Activated naive CD8-positive, alpha-beta T cell treated with anti-CD3 and anti-CD28 coated beads, Interleukin-2, amount 50 U/mL, for 24 hours (primary cell): ENCODE measurements at regions not wholly inside any gene's neighbourhood (a gene's known extent, or its start where the extent isn't known, plus 50 kb on each side); places are given as distances from the start of the nearest gene placed in this dataset.
"Not testable (repeated sequence)": the region's sequence is repeated elsewhere in the genome, so short reads cannot be mapped to it uniquely, and the experiment has no call there.

Experiments
- ATAC-seq: fragments of 150-1000 bp; cut with Tn5 transposase; one replicate; pipeline ENCODE4 v1.10.0; 2021
- DNase-seq: peaks from one replicate; pipeline ENCODE4 v3.0.0; 2021
- H3K27ac Mint-ChIP-seq: one replicate; pipeline ENCODE4 v1.8.0; 2021; ENCODE audit warnings: mild to moderate bottlenecking, mixed read lengths
- H3K27me3 Mint-ChIP-seq: one replicate; pipeline ENCODE4 v1.8.0; 2021; ENCODE audit warnings: mixed read lengths
- H3K36me3 Mint-ChIP-seq: one replicate; pipeline ENCODE4 v1.8.0; 2021; ENCODE audit warnings: low read depth, mixed read lengths
- H3K4me1 Mint-ChIP-seq: one replicate; pipeline ENCODE4 v1.8.0; 2021; ENCODE audit warnings: mixed read lengths
- H3K4me3 Mint-ChIP-seq: one replicate; pipeline ENCODE4 v1.8.0; 2021; ENCODE audit warnings: mild to moderate bottlenecking, moderate library complexity, mixed read lengths
- H3K9me3 Mint-ChIP-seq: one replicate; pipeline ENCODE4 v1.8.0; 2021; ENCODE audit warnings: mixed read lengths

- Mint-ChIP-seq H3K4me3 (no peak overlapping the region), H3K27me3 (no peaks in the 10 kb centered on the region), H3K4me1 (no peaks in the 10 kb centered on the region), H3K36me3 (no peaks in the 10 kb centered on the region), H3K9me3 (peaks cover 8% of the 10 kb centered on the region), H3K27ac (no peak overlapping the region)
- ATAC-seq (no peak), DNase-seq (no peak)
Observed at GRCh38 chr2:82793711-82794435, 1665.2 kb downstream of the SUCLG1 start.

DNA sequence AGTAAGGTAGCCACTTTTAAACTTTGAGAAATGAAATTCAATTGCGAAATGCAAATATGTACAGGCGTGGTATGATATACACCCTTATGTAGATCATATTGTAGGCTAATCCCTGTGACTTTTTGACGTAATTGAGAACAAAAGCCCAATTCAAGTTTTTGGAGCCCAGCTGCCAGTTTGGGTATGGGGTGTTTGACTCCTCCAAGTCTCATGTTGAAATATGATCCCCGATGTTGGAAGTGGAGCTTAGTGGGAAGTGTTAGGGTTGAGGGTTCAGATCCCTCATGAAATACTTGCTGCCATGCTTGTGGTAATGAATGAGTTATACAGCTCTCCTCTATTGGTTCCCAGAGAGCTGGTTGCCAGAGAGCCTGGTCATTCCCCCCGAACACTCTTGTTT is 1666.8 kb downstream of the SUCLG1 start:
- no peaks in the 10 kb centered on the region for H3K4me1 Mint-ChIP-seq
- H3K27me3 Mint-ChIP-seq, result no peaks in the 10 kb centered on the region
- no peaks in the 10 kb centered on the region for H3K36me3 Mint-ChIP-seq
- no peak overlapping the region for H3K4me3 Mint-ChIP-seq
- H3K27ac Mint-ChIP-seq, result no peak overlapping the region
- DNase-seq (no peak), ATAC-seq (no peak)
- peaks cover 8% of the 10 kb centered on the region for H3K9me3 Mint-ChIP-seq

DNA sequence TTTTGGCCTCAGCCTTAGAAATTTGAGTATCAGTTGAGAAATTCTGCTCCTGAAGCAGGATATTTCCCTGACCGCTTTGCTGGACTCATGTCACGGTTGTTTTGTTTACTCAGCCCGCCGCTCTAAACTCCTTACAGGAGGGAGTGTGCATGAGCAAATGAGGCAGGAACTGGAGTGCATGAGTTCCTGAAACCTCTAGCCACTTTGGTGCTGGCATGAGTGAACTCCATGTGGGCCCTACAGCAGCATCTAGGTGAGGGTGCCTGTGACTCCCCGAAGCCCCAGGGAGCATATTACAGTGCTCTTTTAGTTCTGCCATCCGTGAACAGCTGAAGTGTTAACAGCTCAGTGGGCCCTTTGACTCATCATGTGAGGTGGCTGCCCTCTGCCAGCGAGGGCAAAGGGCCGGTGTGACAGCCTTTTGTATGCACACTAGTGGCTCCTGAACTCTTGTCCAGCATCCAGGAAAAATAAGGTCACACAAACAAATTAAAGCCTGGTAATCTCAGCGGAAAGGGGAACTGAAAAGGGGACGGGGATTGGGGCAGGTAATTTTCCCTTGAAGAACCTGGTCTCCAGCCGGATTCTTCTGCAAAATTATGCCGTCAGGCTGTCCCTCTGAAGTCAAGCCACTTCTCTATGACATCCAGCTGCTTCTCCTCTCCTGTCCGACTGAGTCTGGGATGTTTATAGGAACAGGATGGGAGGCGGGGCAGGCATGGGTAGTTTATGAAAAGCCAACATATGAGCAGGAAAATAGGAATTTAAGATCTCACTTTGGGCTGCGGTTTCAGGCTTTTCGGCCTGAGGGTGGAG is 1668.7 kb downstream of the SUCLG1 start:
- no peak for DNase-seq
- peaks cover 8% of the 10 kb centered on the region for H3K9me3 Mint-ChIP-seq
- H3K4me3 Mint-ChIP-seq, result no peak overlapping the region
- H3K36me3 Mint-ChIP-seq, result no peaks in the 10 kb centered on the region
- no peaks in the 10 kb centered on the region for H3K27me3 Mint-ChIP-seq
- no peak overlapping the region for H3K27ac Mint-ChIP-seq
- no peak for ATAC-seq
- H3K4me1 Mint-ChIP-seq, result no peaks in the 10 kb centered on the region

DNA sequence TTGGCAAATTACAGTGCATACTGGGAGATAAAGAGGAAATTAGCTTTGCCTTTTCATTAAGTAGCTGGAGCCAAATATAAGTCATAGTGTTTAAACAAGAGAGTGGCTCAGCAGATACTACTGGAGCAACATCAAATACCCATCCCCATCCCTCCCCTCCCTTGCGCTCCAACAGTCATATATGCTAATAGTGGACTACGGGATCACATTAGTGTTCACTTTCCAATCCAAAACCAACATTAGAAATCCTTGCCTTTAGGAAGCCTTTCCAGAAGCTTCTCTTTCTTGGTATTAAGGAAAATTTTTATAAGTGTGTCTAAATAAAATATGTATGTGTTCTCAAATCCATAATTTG is 1669.3 kb downstream of the SUCLG1 start:
- Mint-ChIP-seq H3K27me3 (no peaks in the 10 kb centered on the region), H3K36me3 (no peaks in the 10 kb centered on the region), H3K27ac (no peak overlapping the region), H3K4me3 (no peak overlapping the region), H3K9me3 (peaks cover 8% of the 10 kb centered on the region), H3K4me1 (no peaks in the 10 kb centered on the region)
- DNase-seq (no peak), ATAC-seq (no peak)

- Mint-ChIP-seq H3K27me3 (no peaks in the 10 kb centered on the region), H3K27ac (no peak overlapping the region), H3K4me3 (no peak overlapping the region), H3K36me3 (no peaks in the 10 kb centered on the region), H3K4me1 (no peaks in the 10 kb centered on the region), H3K9me3 (peaks cover 15% of the 10 kb centered on the region)
- DNase-seq, result no peak
- ATAC-seq, result no peak
Observed at GRCh38 chr2:82781176-82781915, 1677.7 kb downstream of the SUCLG1 start.

GRCh38 chr2:82780050-82780449 is 1679.0 kb downstream of the SUCLG1 start:
- no peak overlapping the region for H3K4me3 Mint-ChIP-seq
- no peak overlapping the region for H3K27ac Mint-ChIP-seq
- no peaks in the 10 kb centered on the region for H3K36me3 Mint-ChIP-seq
- DNase-seq (no peak), ATAC-seq (no peak)
- H3K27me3 Mint-ChIP-seq, result no peaks in the 10 kb centered on the region
- H3K9me3 Mint-ChIP-seq, result peaks cover 21% of the 10 kb centered on the region
- H3K4me1 Mint-ChIP-seq, result no peaks in the 10 kb centered on the region

GRCh38 chr2:82752396-82752795 is 1706.7 kb downstream of the SUCLG1 start:
- no peak overlapping the region for H3K4me3 Mint-ChIP-seq
- H3K9me3 Mint-ChIP-seq, result peaks cover 25% of the 10 kb centered on the region
- H3K36me3 Mint-ChIP-seq, result no peaks in the 10 kb centered on the region
- no peak for ATAC-seq
- H3K4me1 Mint-ChIP-seq, result no peaks in the 10 kb centered on the region
- no peaks in the 10 kb centered on the region for H3K27me3 Mint-ChIP-seq
- no peak for DNase-seq
- H3K27ac Mint-ChIP-seq, result no peak overlapping the region

DNA sequence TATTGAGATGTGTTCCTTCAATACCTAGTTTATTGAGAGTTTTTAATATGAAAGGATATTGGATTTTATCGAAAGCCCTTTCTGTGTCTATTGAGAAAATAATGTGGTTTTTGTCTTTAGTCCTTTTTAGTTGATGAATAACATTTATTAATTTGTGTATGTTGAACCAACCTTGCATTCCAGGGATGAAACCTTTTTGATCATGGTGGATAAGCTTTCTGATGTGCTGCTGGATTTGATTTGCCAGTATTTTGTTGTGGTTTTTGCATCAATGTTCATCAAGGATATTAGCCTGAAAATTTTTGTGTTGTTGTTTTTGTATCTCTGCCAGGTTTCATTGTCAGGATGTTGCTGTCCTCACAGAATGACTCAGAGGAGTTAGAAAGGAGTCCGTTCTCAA is 1710.4 kb downstream of the SUCLG1 start:
- DNase-seq (no peak), ATAC-seq (no peak)
- Mint-ChIP-seq H3K27me3 (no peaks in the 10 kb centered on the region), H3K9me3 (peaks cover 27% of the 10 kb centered on the region), H3K36me3 (no peaks in the 10 kb centered on the region), H3K4me1 (no peaks in the 10 kb centered on the region), H3K27ac (no peak overlapping the region), H3K4me3 (no peak overlapping the region)

- no peaks in the 10 kb centered on the region for H3K27me3 Mint-ChIP-seq
- no peaks in the 10 kb centered on the region for H3K36me3 Mint-ChIP-seq
- no peak overlapping the region for H3K27ac Mint-ChIP-seq
- no peaks in the 10 kb centered on the region for H3K4me1 Mint-ChIP-seq
- H3K4me3 Mint-ChIP-seq, result no peak overlapping the region
- ATAC-seq, result no peak
- H3K9me3 Mint-ChIP-seq, result peaks cover 12% of the 10 kb centered on the region
- no peak for DNase-seq
Observed at GRCh38 chr2:82740527-82740926, 1718.6 kb downstream of the SUCLG1 start.

- not testable (repeated sequence) for H3K36me3 Mint-ChIP-seq
Observed at GRCh38 chr2:82737965-82738364, 1721.1 kb downstream of the SUCLG1 start.

DNA sequence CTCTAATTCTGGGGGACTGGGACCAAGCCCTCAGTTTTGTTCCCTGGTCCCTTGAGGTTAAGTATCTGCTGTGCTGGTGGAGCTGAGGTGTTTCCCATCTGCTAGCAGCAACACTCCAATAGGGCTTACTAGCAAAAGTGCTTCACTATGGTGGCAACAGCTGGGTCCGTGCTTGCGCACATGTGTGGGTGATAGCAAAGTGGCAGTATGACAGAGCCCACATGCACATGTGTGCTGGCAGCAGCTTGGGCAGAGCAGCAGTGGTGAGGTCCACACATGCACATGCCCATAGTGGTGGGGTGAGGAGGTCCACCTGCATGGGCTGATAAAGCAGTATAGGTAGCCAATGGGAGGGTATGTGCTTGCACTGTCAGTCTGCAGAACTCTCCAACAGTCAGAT is 1723.7 kb downstream of the SUCLG1 start:
- no peaks in the 10 kb centered on the region for H3K4me1 Mint-ChIP-seq
- no peak overlapping the region for H3K27ac Mint-ChIP-seq
- no peaks in the 10 kb centered on the region for H3K36me3 Mint-ChIP-seq
- ATAC-seq (peak; percentile 43), DNase-seq (no peak)
- H3K9me3 Mint-ChIP-seq, result peaks cover 19% of the 10 kb centered on the region
- no peak overlapping the region for H3K4me3 Mint-ChIP-seq
- H3K27me3 Mint-ChIP-seq, result no peaks in the 10 kb centered on the region

More at GRCh38 chr2:82737965-82738364, 1721.1 kb downstream of the SUCLG1 start:
- H3K27ac Mint-ChIP-seq, H3K27me3 Mint-ChIP-seq, H3K4me3 Mint-ChIP-seq, H3K4me1 Mint-ChIP-seq, DNase-seq, ATAC-seq: not testable (repeated sequence)
- H3K9me3 Mint-ChIP-seq, result peaks cover 19% of the 10 kb centered on the region

GRCh38 chr2:82731824-82732223 is 1727.3 kb downstream of the SUCLG1 start:
- Mint-ChIP-seq H3K27ac (no peak overlapping the region), H3K27me3 (no peaks in the 10 kb centered on the region), H3K36me3 (no peaks in the 10 kb centered on the region), H3K9me3 (peaks cover 20% of the 10 kb centered on the region), H3K4me1 (no peaks in the 10 kb centered on the region), H3K4me3 (no peak overlapping the region)
- DNase-seq (no peak), ATAC-seq (no peak)

- Mint-ChIP-seq H3K4me1 (no peaks in the 10 kb centered on the region), H3K27ac (no peak overlapping the region), H3K27me3 (no peaks in the 10 kb centered on the region), H3K4me3 (no peak overlapping the region), H3K9me3 (peaks cover 14% of the 10 kb centered on the region), H3K36me3 (no peaks in the 10 kb centered on the region)
- ATAC-seq, result no peak
- DNase-seq, result no peak
Observed at GRCh38 chr2:82730811-82731210, 1728.3 kb downstream of the SUCLG1 start.

DNA sequence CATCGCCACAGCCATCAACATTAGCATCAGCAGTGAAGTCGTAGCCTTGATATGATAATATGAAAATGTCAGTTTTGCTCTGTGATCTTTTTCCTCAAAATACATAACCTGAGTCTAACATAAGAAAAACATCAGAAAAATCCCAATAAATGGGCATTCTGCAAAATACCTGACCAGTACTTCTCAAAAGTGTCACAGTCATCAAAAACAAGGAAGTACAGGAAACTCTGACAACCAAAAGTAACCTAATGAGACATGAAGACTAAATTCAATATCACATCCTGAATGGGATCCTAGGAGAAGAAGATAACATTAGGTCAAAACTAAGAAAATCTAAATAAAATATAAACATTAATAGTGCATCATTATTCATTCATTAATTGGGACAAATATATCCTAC is 1731.0 kb downstream of the SUCLG1 start:
- no peak for DNase-seq
- peaks cover 7% of the 10 kb centered on the region for H3K9me3 Mint-ChIP-seq

GRCh38 chr2:82708681-82709080 is 1750.4 kb downstream of the SUCLG1 start:
- ATAC-seq (no peak), DNase-seq (no peak)
- Mint-ChIP-seq H3K27me3 (no peaks in the 10 kb centered on the region), H3K4me3 (no peak overlapping the region), H3K9me3 (peaks cover 13% of the 10 kb centered on the region), H3K4me1 (no peaks in the 10 kb centered on the region), H3K27ac (no peak overlapping the region), H3K36me3 (no peaks in the 10 kb centered on the region)

More for the DNA sequence above, 1731.0 kb downstream of the SUCLG1 start:
- no peaks in the 10 kb centered on the region for H3K36me3 Mint-ChIP-seq
- no peaks in the 10 kb centered on the region for H3K27me3 Mint-ChIP-seq
- H3K4me1 Mint-ChIP-seq, result no peaks in the 10 kb centered on the region
- no peak overlapping the region for H3K4me3 Mint-ChIP-seq
- H3K27ac Mint-ChIP-seq, result no peak overlapping the region
- no peak for ATAC-seq
